ENCODE measurements at regions not wholly inside any gene's neighbourhood (a gene's known extent, or its start where the extent isn't known, plus 50 kb on each side); places are given as distances from the start of the nearest gene placed in this dataset.
A peak's percentile ranks its signal among the peaks of the same experiment; 100 is the strongest.

DNA sequence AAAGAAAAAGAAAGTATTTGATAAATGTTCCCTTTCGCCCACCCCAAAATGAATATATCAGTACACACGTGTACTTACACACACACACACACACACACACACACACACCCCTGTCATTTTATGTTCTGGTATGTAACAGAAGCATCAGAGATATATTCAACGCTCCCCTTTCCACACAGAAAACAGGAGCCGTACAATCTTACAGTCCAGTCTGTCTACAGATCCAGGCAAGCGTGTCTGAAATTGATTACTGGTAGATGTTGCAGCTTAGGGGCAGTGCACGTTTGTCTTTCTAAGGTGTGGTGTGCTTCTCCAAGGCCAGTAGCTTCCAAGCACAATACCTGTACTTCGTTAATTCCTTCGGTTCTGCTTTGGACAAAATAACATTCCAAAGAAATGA is 143.7 kb upstream of the RNF32 start:
- no peak for TF ChIP-seq CTCF (IDR thresholded peaks at IDR 0.05; ENCODE audit: unreplicated experiment)
- DNase-seq (ENCODE audit: unreplicated experiment): no peak
- intact Hi-C loops (cut with micrococcal nuclease): no loop called here
- no peaks in the 10 kb centered on the region for H3K4me1 Mint-ChIP-seq (ENCODE audit: insufficient read depth, unreplicated experiment)
- H3K36me3 Mint-ChIP-seq (ENCODE audit: insufficient read depth, unreplicated experiment): no peaks in the 10 kb centered on the region
- H3K9me3 Mint-ChIP-seq (ENCODE audit: unreplicated experiment): no peaks in the 10 kb centered on the region
- no TSS peak for BruUV-seq (replicated peaks)
- H3K27ac Mint-ChIP-seq (ENCODE audit: low read depth, unreplicated experiment): no peak overlapping the region
- CTCF ChIA-PET: no interaction called here
- no peak overlapping the region for H3K4me3 Mint-ChIP-seq (ENCODE audit: unreplicated experiment)
- H3K27me3 Mint-ChIP-seq (ENCODE audit: insufficient read depth, unreplicated experiment): no peaks in the 10 kb centered on the region
- POLR2A ChIA-PET: no interaction called here

DNA sequence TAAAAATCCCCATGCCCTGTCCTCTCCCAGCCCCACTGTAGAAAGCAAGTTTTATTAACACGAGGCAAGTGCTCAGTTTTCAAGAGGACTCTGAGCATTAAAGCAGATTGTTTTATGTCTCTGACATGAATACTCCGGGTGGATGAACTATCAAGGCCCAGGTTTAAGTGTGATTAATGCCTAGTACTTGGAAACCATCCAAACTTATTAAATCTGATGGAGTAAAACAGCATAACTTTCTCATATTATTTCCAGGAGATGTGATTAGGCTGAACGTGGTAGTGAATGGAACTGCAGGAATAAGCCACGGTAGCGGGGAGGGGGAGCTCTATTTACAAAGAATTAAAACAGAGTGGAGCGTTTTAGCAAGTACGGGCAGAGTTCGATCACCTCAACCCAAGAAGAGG is 144.2 kb upstream of the RNF32 start:
- H3K4me1 Mint-ChIP-seq (ENCODE audit: insufficient read depth, unreplicated experiment): no peaks in the 10 kb centered on the region
- no peaks in the 10 kb centered on the region for H3K9me3 Mint-ChIP-seq (ENCODE audit: unreplicated experiment)
- H3K36me3 Mint-ChIP-seq (ENCODE audit: insufficient read depth, unreplicated experiment): no peaks in the 10 kb centered on the region
- no TSS peak for BruUV-seq (replicated peaks)
- no peak for TF ChIP-seq CTCF (IDR thresholded peaks at IDR 0.05; ENCODE audit: unreplicated experiment)
- no peaks in the 10 kb centered on the region for H3K27me3 Mint-ChIP-seq (ENCODE audit: insufficient read depth, unreplicated experiment)
- H3K4me3 Mint-ChIP-seq (ENCODE audit: unreplicated experiment): no peak overlapping the region
- intact Hi-C loops (cut with micrococcal nuclease): no loop called here
- ChIA-PET CTCF (no interaction called here), POLR2A (interaction anchor here (0.7 kb wide), 1 partner anchor 1062 kb away, joined by 3 read pairs; no protein-coding TSS in a partner anchor)
- DNase-seq (ENCODE audit: unreplicated experiment): no peak
- H3K27ac Mint-ChIP-seq (ENCODE audit: low read depth, unreplicated experiment): no peak overlapping the region

GRCh38 chr7:156494960-156495359 is 145.6 kb upstream of the RNF32 start:
- ChIA-PET CTCF (interaction anchor here (0.9 kb wide), 1 partner anchor 679 kb away, joined by 5 read pairs; no protein-coding TSS in a partner anchor), POLR2A (interaction anchor here (1.7 kb wide), 1 partner anchor 10 kb away, joined by 5 read pairs; no protein-coding TSS in a partner anchor)
- Mint-ChIP-seq H3K36me3 (ENCODE audit: insufficient read depth, unreplicated experiment) (no peaks in the 10 kb centered on the region), H3K27me3 (ENCODE audit: insufficient read depth, unreplicated experiment) (no peaks in the 10 kb centered on the region), H3K4me3 (ENCODE audit: unreplicated experiment) (no peak overlapping the region), H3K4me1 (ENCODE audit: insufficient read depth, unreplicated experiment) (no peaks in the 10 kb centered on the region), H3K27ac (ENCODE audit: low read depth, unreplicated experiment) (no peak overlapping the region), H3K9me3 (ENCODE audit: unreplicated experiment) (no peaks in the 10 kb centered on the region)
- BruUV-seq (replicated peaks): no TSS peak
- no peak for DNase-seq (ENCODE audit: unreplicated experiment)
- TF ChIP-seq CTCF (IDR thresholded peaks at IDR 0.05; ENCODE audit: unreplicated experiment): no peak
- intact Hi-C loops (cut with micrococcal nuclease): no loop called here

GRCh38 chr7:156493942-156494341 is 146.6 kb upstream of the RNF32 start:
- no peak overlapping the region for H3K27ac Mint-ChIP-seq (ENCODE audit: low read depth, unreplicated experiment)

More at GRCh38 chr7:156493942-156494341, 146.6 kb upstream of the RNF32 start:
- DNase-seq (ENCODE audit: unreplicated experiment): peak; percentile 51
- H3K27me3 Mint-ChIP-seq (ENCODE audit: insufficient read depth, unreplicated experiment): no peaks in the 10 kb centered on the region
- H3K4me1 Mint-ChIP-seq (ENCODE audit: insufficient read depth, unreplicated experiment): no peaks in the 10 kb centered on the region
- H3K4me3 Mint-ChIP-seq (ENCODE audit: unreplicated experiment): no peak overlapping the region
- no peak for TF ChIP-seq CTCF (IDR thresholded peaks at IDR 0.05; ENCODE audit: unreplicated experiment)
- BruUV-seq (replicated peaks): no TSS peak
- no peaks in the 10 kb centered on the region for H3K36me3 Mint-ChIP-seq (ENCODE audit: insufficient read depth, unreplicated experiment)
- CTCF ChIA-PET: no interaction called here
- POLR2A ChIA-PET: interaction anchor here (0.9 to 1.7 kb wide), 2 partner anchors 11 to 18 kb away, joined by 3 to 5 read pairs; no protein-coding TSS in a partner anchor
- intact Hi-C loops (cut with micrococcal nuclease): no loop called here
- H3K9me3 Mint-ChIP-seq (ENCODE audit: unreplicated experiment): no peaks in the 10 kb centered on the region

Measured in MCF 10A (cell line).